ENCODE measurements at regions not wholly inside any gene's neighbourhood (a gene's known extent, or its start where the extent isn't known, plus 50 kb on each side); places are given as distances from the start of the nearest gene placed in this dataset.

DNA sequence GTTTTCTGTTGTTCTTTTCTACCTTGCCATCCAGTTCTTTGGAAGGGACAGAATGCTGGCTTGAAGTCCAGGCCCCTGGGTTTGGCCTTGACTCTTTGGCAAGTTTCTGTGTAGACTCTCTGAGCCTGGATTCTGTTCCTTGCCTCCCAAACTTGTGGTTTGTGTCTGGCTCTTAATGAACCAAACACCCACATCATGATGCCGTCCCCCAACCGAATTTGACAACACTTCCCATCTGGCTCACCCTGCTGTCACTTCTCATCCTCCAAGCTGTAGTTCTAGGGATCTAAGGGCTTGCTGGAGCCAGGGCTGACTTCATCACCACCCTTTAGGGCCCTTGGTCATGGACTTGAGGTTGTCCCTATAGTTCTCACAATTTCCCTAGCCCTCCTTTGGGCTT is 68.9 kb upstream of the CELF4 start:
- no peak for DNase-seq (ENCODE audit: low spot score)
- no peaks in the 10 kb centered on the region for H3K36me3 ChIP-seq (ENCODE audit: control insufficient read depth in 4 of 4, insufficient read depth in 3 of 4, low read depth in 1 of 4, low read length in 3 of 4)
- WGBS: 96% methylated on average over 2 of the region's 2 CpGs

DNA sequence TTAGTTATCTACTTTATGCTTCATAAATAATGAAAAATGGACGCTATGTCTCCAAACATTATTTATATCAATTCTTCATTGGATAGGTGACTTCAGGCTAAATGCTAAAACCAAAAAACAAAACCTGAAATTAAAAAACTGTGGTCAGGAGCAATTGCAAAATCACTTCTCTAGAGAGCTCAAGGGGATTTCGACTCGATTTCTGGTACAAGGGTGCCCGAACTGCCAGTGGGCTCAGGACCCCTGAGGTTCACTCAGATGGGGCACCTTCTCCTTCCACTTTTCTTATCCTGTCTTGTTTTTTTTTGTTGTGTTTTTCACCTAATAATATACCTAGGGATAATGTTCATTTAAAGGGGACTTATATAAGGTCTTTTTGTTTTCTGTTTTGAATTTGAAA is 65.8 kb upstream of the CELF4 start:
- no peak for DNase-seq (ENCODE audit: low spot score)
- TF ChIP-seq, protein P1, sequence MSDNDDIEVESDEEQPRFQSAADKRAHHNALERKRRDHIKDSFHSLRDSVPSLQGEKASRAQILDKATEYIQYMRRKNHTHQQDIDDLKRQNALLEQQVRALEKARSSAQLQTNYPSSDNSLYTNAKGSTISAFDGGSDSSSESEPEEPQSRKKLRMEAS (IDR thresholded peaks at IDR 0.05): no peak
- TF ChIP-seq FOXA2 (IDR thresholded peaks at IDR 0.05) (no peak), HNF4G (IDR thresholded peaks at IDR 0.05) (no peak), YY1 (IDR thresholded peaks at IDR 0.05) (no peak), SP1 (IDR thresholded peaks at IDR 0.05) (no peak), FOXA1 (IDR thresholded peaks at IDR 0.05) (no peak), JUND (IDR thresholded peaks at IDR 0.05) (no peak)
- H3K4me1 ChIP-seq (ENCODE audit: control insufficient read depth in 4 of 4, insufficient read depth in 4 of 4, low read length in 3 of 4): no peaks in the 10 kb centered on the region
- no peaks in the 10 kb centered on the region for H3K9me3 ChIP-seq (ENCODE audit: control insufficient read depth in 4 of 4, low read length in 3 of 4)
- no peak overlapping the region for H3K4me3 ChIP-seq (ENCODE audit: low read depth in 1 of 3, low read length in 3 of 3)
- WGBS: 69% methylated on average over 4 of the region's 4 CpGs
- H3K27me3 ChIP-seq (ENCODE audit: control insufficient read depth in 4 of 4, insufficient read depth in 4 of 4, low read length in 3 of 4): no peaks in the 10 kb centered on the region
- no peak overlapping the region for H3K9ac ChIP-seq (ENCODE audit: low read depth in 1 of 2, low read length in 2 of 2)
- no peaks in the 10 kb centered on the region for H3K36me3 ChIP-seq (ENCODE audit: control insufficient read depth in 4 of 4, insufficient read depth in 3 of 4, low read depth in 1 of 4, low read length in 3 of 4)
- no peak overlapping the region for H3K27ac ChIP-seq (ENCODE audit: low read depth in 1 of 2, low read length in 2 of 2)

More for the DNA sequence above, 68.9 kb upstream of the CELF4 start:
- no peaks in the 10 kb centered on the region for H3K4me1 ChIP-seq (ENCODE audit: control insufficient read depth in 4 of 4, insufficient read depth in 4 of 4, low read length in 3 of 4)
- no peak for TF ChIP-seq TAF1 (conservative IDR thresholded peaks at IDR 0.05)
- TF ChIP-seq, protein P2, sequence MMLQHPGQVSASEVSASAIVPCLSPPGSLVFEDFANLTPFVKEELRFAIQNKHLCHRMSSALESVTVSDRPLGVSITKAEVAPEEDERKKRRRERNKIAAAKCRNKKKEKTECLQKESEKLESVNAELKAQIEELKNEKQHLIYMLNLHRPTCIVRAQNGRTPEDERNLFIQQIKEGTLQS (IDR thresholded peaks at IDR 0.05): no peak
- no peak for TF ChIP-seq SP1 (IDR thresholded peaks at IDR 0.05)
- no peak for TF ChIP-seq HNF4A (conservative IDR thresholded peaks at IDR 0.05)
- no peak overlapping the region for H3K4me3 ChIP-seq (ENCODE audit: low read depth in 1 of 3, low read length in 3 of 3)
- peaks cover 0 to 2% (median 0%) of the 10 kb centered on the region in 4 donors for H3K27me3 ChIP-seq (ENCODE audit: control insufficient read depth in 4 of 4, insufficient read depth in 4 of 4, low read length in 3 of 4)
- H3K27ac ChIP-seq (ENCODE audit: low read depth in 1 of 2, low read length in 2 of 2): no peak overlapping the region
- no peak overlapping the region for H3K9ac ChIP-seq (ENCODE audit: low read depth in 1 of 2, low read length in 2 of 2)
- no peaks in the 10 kb centered on the region for H3K9me3 ChIP-seq (ENCODE audit: control insufficient read depth in 4 of 4, low read length in 3 of 4)

DNA sequence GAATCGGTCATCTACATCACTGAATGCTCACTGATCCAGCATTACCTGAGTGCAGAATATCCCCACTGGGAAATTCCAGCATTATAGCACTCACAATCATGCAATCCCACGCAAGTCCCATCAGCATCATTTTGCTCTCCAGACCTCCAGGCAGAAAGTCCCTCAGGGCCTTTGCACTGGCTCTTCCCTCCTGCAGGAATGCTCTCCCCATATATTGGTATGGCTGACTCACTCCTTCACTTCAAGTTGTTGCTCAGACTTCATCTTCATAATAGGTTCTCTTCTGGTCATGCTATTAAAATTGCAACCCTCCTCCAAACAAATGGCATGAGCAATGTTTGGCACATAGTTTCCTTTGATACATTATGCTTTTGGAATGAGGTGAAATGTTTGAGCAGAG is 64.7 kb upstream of the CELF4 start:
- no peak overlapping the region for H3K4me3 ChIP-seq (ENCODE audit: low read depth in 1 of 3, low read length in 3 of 3)
- H3K27me3 ChIP-seq (ENCODE audit: control insufficient read depth in 4 of 4, insufficient read depth in 4 of 4, low read length in 3 of 4): no peaks in the 10 kb centered on the region
- 84% methylated on average over 2 of the region's 2 CpGs for WGBS
- H3K9me3 ChIP-seq (ENCODE audit: control insufficient read depth in 4 of 4, low read length in 3 of 4): no peaks in the 10 kb centered on the region
- no peak for DNase-seq (ENCODE audit: low spot score)
- no peak overlapping the region for H3K9ac ChIP-seq (ENCODE audit: low read depth in 1 of 2, low read length in 2 of 2)
- H3K27ac ChIP-seq (ENCODE audit: low read depth in 1 of 2, low read length in 2 of 2): no peak overlapping the region
- H3K4me1 ChIP-seq (ENCODE audit: control insufficient read depth in 4 of 4, insufficient read depth in 4 of 4, low read length in 3 of 4): no peaks in the 10 kb centered on the region
- TF ChIP-seq, protein P3, sequence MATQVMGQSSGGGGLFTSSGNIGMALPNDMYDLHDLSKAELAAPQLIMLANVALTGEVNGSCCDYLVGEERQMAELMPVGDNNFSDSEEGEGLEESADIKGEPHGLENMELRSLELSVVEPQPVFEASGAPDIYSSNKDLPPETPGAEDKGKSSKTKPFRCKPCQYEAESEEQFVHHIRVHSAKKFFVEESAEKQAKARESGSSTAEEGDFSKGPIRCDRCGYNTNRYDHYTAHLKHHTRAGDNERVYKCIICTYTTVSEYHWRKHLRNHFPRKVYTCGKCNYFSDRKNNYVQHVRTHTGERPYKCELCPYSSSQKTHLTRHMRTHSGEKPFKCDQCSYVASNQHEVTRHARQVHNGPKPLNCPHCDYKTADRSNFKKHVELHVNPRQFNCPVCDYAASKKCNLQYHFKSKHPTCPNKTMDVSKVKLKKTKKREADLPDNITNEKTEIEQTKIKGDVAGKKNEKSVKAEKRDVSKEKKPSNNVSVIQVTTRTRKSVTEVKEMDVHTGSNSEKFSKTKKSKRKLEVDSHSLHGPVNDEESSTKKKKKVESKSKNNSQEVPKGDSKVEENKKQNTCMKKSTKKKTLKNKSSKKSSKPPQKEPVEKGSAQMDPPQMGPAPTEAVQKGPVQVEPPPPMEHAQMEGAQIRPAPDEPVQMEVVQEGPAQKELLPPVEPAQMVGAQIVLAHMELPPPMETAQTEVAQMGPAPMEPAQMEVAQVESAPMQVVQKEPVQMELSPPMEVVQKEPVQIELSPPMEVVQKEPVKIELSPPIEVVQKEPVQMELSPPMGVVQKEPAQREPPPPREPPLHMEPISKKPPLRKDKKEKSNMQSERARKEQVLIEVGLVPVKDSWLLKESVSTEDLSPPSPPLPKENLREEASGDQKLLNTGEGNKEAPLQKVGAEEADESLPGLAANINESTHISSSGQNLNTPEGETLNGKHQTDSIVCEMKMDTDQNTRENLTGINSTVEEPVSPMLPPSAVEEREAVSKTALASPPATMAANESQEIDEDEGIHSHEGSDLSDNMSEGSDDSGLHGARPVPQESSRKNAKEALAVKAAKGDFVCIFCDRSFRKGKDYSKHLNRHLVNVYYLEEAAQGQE (IDR thresholded peaks at IDR 0.05): no peak
- TF ChIP-seq TAF1 (conservative IDR thresholded peaks at IDR 0.05) (no peak), EGR1 (IDR thresholded peaks at IDR 0.05; ENCODE audit: low read depth in 2 of 2) (no peak), FOXA1 (IDR thresholded peaks at IDR 0.05) (no peak), NR2F2 (IDR thresholded peaks at IDR 0.05) (no peak), HNF4G (IDR thresholded peaks at IDR 0.05) (no peak), SP1 (IDR thresholded peaks at IDR 0.05) (no peak), JUND (IDR thresholded peaks at IDR 0.05) (no peak), FOXA2 (IDR thresholded peaks at IDR 0.05) (no peak), RXRA (IDR thresholded peaks at IDR 0.05) (no peak)
- TF ChIP-seq, protein P2 (IDR thresholded peaks at IDR 0.05): no peak
- TF ChIP-seq, protein P1 (IDR thresholded peaks at IDR 0.05): no peak
- TF ChIP-seq, protein P4, sequence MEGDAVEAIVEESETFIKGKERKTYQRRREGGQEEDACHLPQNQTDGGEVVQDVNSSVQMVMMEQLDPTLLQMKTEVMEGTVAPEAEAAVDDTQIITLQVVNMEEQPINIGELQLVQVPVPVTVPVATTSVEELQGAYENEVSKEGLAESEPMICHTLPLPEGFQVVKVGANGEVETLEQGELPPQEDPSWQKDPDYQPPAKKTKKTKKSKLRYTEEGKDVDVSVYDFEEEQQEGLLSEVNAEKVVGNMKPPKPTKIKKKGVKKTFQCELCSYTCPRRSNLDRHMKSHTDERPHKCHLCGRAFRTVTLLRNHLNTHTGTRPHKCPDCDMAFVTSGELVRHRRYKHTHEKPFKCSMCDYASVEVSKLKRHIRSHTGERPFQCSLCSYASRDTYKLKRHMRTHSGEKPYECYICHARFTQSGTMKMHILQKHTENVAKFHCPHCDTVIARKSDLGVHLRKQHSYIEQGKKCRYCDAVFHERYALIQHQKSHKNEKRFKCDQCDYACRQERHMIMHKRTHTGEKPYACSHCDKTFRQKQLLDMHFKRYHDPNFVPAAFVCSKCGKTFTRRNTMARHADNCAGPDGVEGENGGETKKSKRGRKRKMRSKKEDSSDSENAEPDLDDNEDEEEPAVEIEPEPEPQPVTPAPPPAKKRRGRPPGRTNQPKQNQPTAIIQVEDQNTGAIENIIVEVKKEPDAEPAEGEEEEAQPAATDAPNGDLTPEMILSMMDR (IDR thresholded peaks at IDR 0.05; ENCODE audit: low read depth, low read length, missing input control): no peak
- H3K36me3 ChIP-seq (ENCODE audit: control insufficient read depth in 4 of 4, insufficient read depth in 3 of 4, low read depth in 1 of 4, low read length in 3 of 4): no peaks in the 10 kb centered on the region

Data from liver (tissue), 8 donors.